H1 (cell line): ENCODE measurements at regions not wholly inside any gene's neighbourhood (a gene's known extent, or its start where the extent isn't known, plus 50 kb on each side); places are given as distances from the start of the nearest gene placed in this dataset.

ENCODE experiments used
- ATF2 ChIP-seq: IDR thresholded peaks from 2 replicates; pipeline ENCODE4 v1.6.1; 2012; ENCODE audit warnings: low read length, inconsistent platforms
- CHD7 ChIP-seq: fragments of 300-600 bp; sonication (generic); IDR thresholded peaks from 2 replicates; pipeline ENCODE4 v1.7.1; 2012; ENCODE audit warnings: low read length, moderate library complexity, mild to moderate bottlenecking, inconsistent platforms; ENCODE audit not compliant: insufficient replicate concordance
- E2F6 ChIP-seq: IDR thresholded peaks from 2 replicates; pipeline ENCODE4 v1.6.1; 2012; ENCODE audit warnings: inconsistent platforms
- EGR1 ChIP-seq: IDR thresholded peaks from 2 replicates; pipeline ENCODE4 v1.6.1; 2011; ENCODE audit warnings: low read depth, low read length, borderline replicate concordance
- EP300 ChIP-seq, 2 experiments: IDR thresholded peaks; 1 replicate in 1 of 2; 2 replicates in 1 of 2; pipeline ENCODE4 v1.6.1; 2011 to 2012; ENCODE audit warnings: low read depth in 2 of 2, low read length in 2 of 2, mild to moderate bottlenecking in 2 of 2, borderline replicate concordance in 1 of 2, inconsistent platforms in 1 of 2, moderate library complexity in 1 of 2
- PHF8 ChIP-seq: fragments of 200-600 bp; sonication (generic); conservative IDR thresholded peaks from 2 replicates; pipeline ENCODE4 v1.7.1; 2012; ENCODE audit warnings: low read depth, mild to moderate bottlenecking, inconsistent platforms, low read length, moderate library complexity
- POLR2A ChIP-seq, 2 experiments: IDR thresholded peaks; 1 replicate in 1 of 2; 2 replicates in 1 of 2; pipeline ENCODE4 v1.6.1; 2011; ENCODE audit warnings: low read depth in 2 of 2, low read length in 2 of 2, mild to moderate bottlenecking in 2 of 2; ENCODE audit errors: control extremely low read depth in 1 of 2
- SP2 ChIP-seq: IDR thresholded peaks from 2 replicates; pipeline ENCODE4 v1.6.1; 2012; ENCODE audit warnings: mild to moderate bottlenecking, low read length, inconsistent platforms
- TAF7 ChIP-seq: optimal IDR thresholded peaks from 2 replicates; pipeline ENCODE3; 2011; ENCODE audit warnings: low read depth, mild to moderate bottlenecking, inconsistent platforms, low read length, moderate library complexity, borderline replicate concordance

GRCh38 chr2:78925258-78925657 lies 100.2 kb upstream of the REG3G start (continued):
- TF ChIP-seq CHD7 (no peak), E2F6 (no peak), ATF2 (no peak), POLR2A (IDR thresholded peaks at IDR 0.05; ENCODE audit: control extremely low read depth in 1 of 2, low read depth in 2 of 2, low read length in 2 of 2) (no peak), PHF8 (no peak), TAF7 (no peak), EP300 (IDR thresholded peaks at IDR 0.05; ENCODE audit: borderline replicate concordance in 1 of 2, low read depth in 2 of 2, low read length in 2 of 2) (no peak), EGR1 (no peak), SP2 (no peak)
